DOHH2 (cell line): ENCODE measurements at regions not wholly inside any gene's neighbourhood (a gene's known extent, or its start where the extent isn't known, plus 50 kb on each side); places are given as distances from the start of the nearest gene placed in this dataset.

ENCODE experiments used
- H3F3A ChIP-seq: fragments of 200-600 bp; sonication (generic), shearing (Covaris generic); 2 replicates; pipeline ENCODE4 v1.6.0; 2016; ENCODE audit warnings: antibody characterized with exemption, mild to moderate bottlenecking; ENCODE audit not compliant: control insufficient read depth, insufficient read depth
- H3K27ac ChIP-seq: fragments of 200-600 bp; sonication (generic); 2 replicates; pipeline ENCODE4 v1.5.1; 2014; ENCODE audit warnings: low read depth, mild to moderate bottlenecking, low read length, moderate library complexity
- H3K27me3 ChIP-seq: fragments of 200-600 bp; sonication (generic); 2 replicates; pipeline ENCODE4 v1.6.1; 2014; ENCODE audit warnings: mild to moderate bottlenecking, low read length, mixed read lengths; ENCODE audit not compliant: control insufficient read depth
- H3K36me3 ChIP-seq: fragments of 200-600 bp; sonication (generic); 2 replicates; pipeline ENCODE4 v1.6.1; 2014; ENCODE audit warnings: mild to moderate bottlenecking, low read length, moderate library complexity, mixed read lengths; ENCODE audit not compliant: control insufficient read depth
- H3K4me1 ChIP-seq: fragments of 200-600 bp; sonication (generic); 2 replicates; pipeline ENCODE4 v1.6.1; 2014; ENCODE audit warnings: mild to moderate bottlenecking, low read length, mixed read lengths; ENCODE audit not compliant: control insufficient read depth
- H3K4me2 ChIP-seq: fragments of 200-600 bp; sonication (generic); 2 replicates; pipeline ENCODE4 v1.6.0; 2014; ENCODE audit warnings: mild to moderate bottlenecking, low read length, moderate library complexity
- H3K4me3 ChIP-seq: fragments of 200-600 bp; sonication (generic); 2 replicates; pipeline ENCODE4 v1.5.1; 2014; ENCODE audit warnings: mild to moderate bottlenecking, low read length, mixed read lengths
- H3K79me2 ChIP-seq: fragments of 200-600 bp; sonication (generic); 2 replicates; pipeline ENCODE4 v1.6.1; 2014; ENCODE audit warnings: mild to moderate bottlenecking, low read length, mixed read lengths; ENCODE audit not compliant: control insufficient read depth
- H3K9me2 ChIP-seq: fragments of 200-600 bp; sonication (generic); replicated peaks from 2 replicates; pipeline ENCODE4 v1.6.1; 2014; ENCODE audit warnings: mild to moderate bottlenecking, low read length, mixed read lengths; ENCODE audit not compliant: control insufficient read depth
- H3K9me3 ChIP-seq: fragments of 200-600 bp; sonication (generic); 2 replicates; pipeline ENCODE4 v1.6.1; 2014; ENCODE audit warnings: antibody characterized with exemption, low read length, mixed read lengths; ENCODE audit not compliant: control insufficient read depth, insufficient read depth
- H4K20me1 ChIP-seq: fragments of 200-600 bp; sonication (generic); 2 replicates; pipeline ENCODE4 v1.6.0; 2014; ENCODE audit warnings: low read depth, mild to moderate bottlenecking, antibody characterized with exemption, low read length, moderate library complexity; ENCODE audit not compliant: control insufficient read depth, insufficient read depth
- CTCF ChIP-seq: fragments of 200-600 bp; sonication (generic); IDR thresholded peaks from one replicate; pipeline ENCODE4 v1.5.1; 2014; ENCODE audit warnings: antibody characterized with exemption, mild to moderate bottlenecking, low read depth, low read length; ENCODE audit not compliant: poor library complexity, severe bottlenecking
- EZH2phosphoT487 ChIP-seq: fragments of 200-600 bp; sonication (generic); IDR thresholded peaks from 2 replicates; pipeline ENCODE4 v1.6.1; 2017; ENCODE audit warnings: borderline replicate concordance, mild to moderate bottlenecking, antibody characterized with exemption, low read length, moderate library complexity, mixed read lengths

DNA sequence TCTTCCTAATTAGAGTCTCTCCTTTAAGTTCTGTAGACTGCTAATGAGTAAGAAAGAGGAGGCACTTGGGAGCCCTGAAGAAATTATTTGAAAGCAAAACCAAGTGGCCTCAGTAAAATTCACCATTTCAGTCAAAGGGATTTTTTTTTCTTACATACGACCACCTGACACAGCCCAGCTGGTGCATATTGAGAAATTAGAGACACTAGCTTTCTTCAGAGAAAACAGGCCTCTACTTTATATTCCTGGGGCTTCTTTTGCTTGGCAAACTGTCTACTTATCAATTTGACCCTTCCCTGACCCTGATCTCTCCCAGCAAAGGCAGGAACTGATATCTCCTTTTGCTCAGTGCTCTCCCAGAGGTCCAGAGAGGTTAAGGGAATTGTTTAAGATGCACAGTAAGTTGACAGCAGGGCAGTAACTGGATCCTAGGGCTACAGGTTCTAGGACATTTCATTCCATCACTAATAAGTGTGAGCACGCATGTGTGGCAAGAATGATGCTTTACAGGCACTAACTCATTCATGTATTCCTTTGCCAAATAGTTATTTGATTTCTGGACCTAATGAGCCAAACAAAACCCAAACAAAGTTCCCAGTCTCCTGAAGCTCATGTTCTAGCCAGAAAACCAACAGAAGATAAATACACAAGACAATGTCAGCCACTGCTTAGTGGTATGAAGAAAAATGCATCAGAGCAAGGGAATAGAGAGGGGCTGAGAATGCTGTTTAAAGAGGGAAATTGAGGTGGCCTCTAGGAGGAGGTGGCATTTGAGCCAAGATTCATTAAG lies 467.6 kb downstream of the SOX6 start:
- Histone ChIP-seq H3K79me2 (no peaks in the 10 kb centered on the region), H3F3A (no peaks in the 10 kb centered on the region), H3K4me2 (no peak overlapping the region), H3K9me2 (no peaks in the 10 kb centered on the region), H4K20me1 (no peaks in the 10 kb centered on the region), H3K4me1 (no peaks in the 10 kb centered on the region), H3K9me3 (no peaks in the 10 kb centered on the region), H3K36me3 (no peaks in the 10 kb centered on the region), H3K4me3 (no peak overlapping the region), H3K27me3 (no peaks in the 10 kb centered on the region), H3K27ac (no peak overlapping the region)
- no peak for TF ChIP-seq EZH2phosphoT487
- no peak for TF ChIP-seq CTCF

DNA sequence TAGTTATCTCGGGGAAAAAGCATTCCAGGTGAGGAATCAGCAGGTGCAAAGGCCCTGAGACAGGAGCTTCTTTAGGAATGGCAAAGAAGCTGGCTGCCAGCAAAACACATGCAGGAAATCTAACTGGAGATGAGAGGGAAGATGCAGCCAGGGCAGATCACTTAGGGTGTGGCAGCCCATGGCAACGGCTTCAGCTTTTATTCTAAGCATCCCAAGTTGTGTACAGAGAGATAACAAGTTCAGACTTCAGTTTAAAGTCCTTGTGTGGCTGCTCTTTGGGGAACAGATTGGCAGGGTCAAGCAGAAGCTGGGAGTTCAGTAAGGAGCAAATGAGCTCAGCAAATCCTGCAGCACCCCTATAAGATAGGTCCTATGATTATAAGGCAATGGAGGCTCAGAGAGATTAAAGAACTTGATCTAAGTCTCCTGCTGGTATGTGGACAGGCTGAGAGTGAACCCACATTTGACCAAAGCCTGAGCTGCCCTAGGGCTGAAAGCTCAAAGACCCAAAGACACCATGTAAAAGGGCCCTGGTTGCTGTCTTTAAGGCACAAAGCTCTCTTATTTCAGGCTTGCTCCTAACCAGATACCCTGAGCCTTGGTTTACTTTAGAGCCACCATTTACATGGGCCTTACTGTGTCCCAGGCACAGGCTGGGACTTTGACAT lies 466.8 kb downstream of the SOX6 start:
- Histone ChIP-seq H3K4me2 (no peak overlapping the region), H3K27me3 (no peaks in the 10 kb centered on the region), H3K4me3 (no peak overlapping the region), H3K79me2 (no peaks in the 10 kb centered on the region), H4K20me1 (no peaks in the 10 kb centered on the region), H3K4me1 (no peaks in the 10 kb centered on the region), H3K36me3 (no peaks in the 10 kb centered on the region), H3K27ac (no peak overlapping the region), H3K9me3 (no peaks in the 10 kb centered on the region), H3F3A (no peaks in the 10 kb centered on the region), H3K9me2 (no peaks in the 10 kb centered on the region)
- TF ChIP-seq EZH2phosphoT487 (no peak), CTCF (no peak)

- H3K4me2 ChIP-seq, result no peak overlapping the region
- no peaks in the 10 kb centered on the region for H3K27me3 ChIP-seq
- no peak overlapping the region for H3K27ac ChIP-seq
- H3K4me3 ChIP-seq, result no peak overlapping the region
- H3K9me3 ChIP-seq, result no peaks in the 10 kb centered on the region
- no peaks in the 10 kb centered on the region for H4K20me1 ChIP-seq
- no peaks in the 10 kb centered on the region for H3K9me2 ChIP-seq
- no peaks in the 10 kb centered on the region for H3K4me1 ChIP-seq
- H3K79me2 ChIP-seq, result no peaks in the 10 kb centered on the region
- no peak for TF ChIP-seq EZH2phosphoT487
- TF ChIP-seq CTCF, result no peak
- H3K36me3 ChIP-seq, result no peaks in the 10 kb centered on the region
- H3F3A ChIP-seq, result no peaks in the 10 kb centered on the region
Measured at GRCh38 chr11:15890031-15890713, 466.2 kb downstream of the SOX6 start.
